Hepatocyte (in vitro differentiated cells): ENCODE measurements at regions not wholly inside any gene's neighbourhood (a gene's known extent, or its start where the extent isn't known, plus 50 kb on each side); places are given as distances from the start of the nearest gene placed in this dataset.

ENCODE experiments used
- EZH2 ChIP-seq: fragments of 200-600 bp; sonication (generic); IDR thresholded peaks from 2 replicates; pipeline ENCODE4 v1.6.1; 2016; ENCODE audit warnings: antibody characterized with exemption, mild to moderate bottlenecking, borderline replicate concordance
- EZH2phosphoT487 ChIP-seq: fragments of 200-600 bp; sonication (generic); IDR thresholded peaks from one replicate; pipeline ENCODE4 v1.6.1; 2018; ENCODE audit warnings: antibody characterized with exemption, mild to moderate bottlenecking, low read depth, moderate library complexity; ENCODE audit not compliant: unreplicated experiment, severe bottlenecking
- TF ChIP-seq, protein P1 (sequence below): fragments of 200-600 bp; sonication (generic); IDR thresholded peaks from 2 replicates; pipeline ENCODE4 v1.5.1; 2016; ENCODE audit warnings: antibody characterized with exemption, mild to moderate bottlenecking; ENCODE audit not compliant: poor library complexity

DNA sequence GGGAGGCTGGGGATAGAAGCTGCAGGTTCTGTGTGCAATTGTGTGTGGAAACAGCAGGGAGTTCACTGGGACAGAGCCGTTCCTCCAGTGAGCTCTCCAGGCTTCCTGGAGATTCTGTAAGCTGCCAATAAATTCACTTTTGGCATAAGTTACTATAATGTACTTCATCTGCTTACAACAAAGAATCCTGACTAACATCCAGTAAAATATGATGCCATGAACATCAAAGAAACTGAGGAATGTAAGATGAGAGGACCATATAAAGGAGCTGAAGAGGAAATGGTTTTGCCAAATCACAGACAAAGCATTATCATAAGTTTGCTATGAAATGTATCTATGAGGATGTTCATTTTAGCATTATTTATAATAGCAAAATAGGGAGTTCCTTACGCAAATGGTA, 175.3 kb downstream of the KCNE4 start:
- TF ChIP-seq, protein P1, sequence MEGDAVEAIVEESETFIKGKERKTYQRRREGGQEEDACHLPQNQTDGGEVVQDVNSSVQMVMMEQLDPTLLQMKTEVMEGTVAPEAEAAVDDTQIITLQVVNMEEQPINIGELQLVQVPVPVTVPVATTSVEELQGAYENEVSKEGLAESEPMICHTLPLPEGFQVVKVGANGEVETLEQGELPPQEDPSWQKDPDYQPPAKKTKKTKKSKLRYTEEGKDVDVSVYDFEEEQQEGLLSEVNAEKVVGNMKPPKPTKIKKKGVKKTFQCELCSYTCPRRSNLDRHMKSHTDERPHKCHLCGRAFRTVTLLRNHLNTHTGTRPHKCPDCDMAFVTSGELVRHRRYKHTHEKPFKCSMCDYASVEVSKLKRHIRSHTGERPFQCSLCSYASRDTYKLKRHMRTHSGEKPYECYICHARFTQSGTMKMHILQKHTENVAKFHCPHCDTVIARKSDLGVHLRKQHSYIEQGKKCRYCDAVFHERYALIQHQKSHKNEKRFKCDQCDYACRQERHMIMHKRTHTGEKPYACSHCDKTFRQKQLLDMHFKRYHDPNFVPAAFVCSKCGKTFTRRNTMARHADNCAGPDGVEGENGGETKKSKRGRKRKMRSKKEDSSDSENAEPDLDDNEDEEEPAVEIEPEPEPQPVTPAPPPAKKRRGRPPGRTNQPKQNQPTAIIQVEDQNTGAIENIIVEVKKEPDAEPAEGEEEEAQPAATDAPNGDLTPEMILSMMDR = no peak
- TF ChIP-seq EZH2 = no peak
- no peak for TF ChIP-seq EZH2phosphoT487
